Effector CD4-positive, alpha-beta T cell (primary cell): ENCODE measurements at regions not wholly inside any gene's neighbourhood (a gene's known extent, or its start where the extent isn't known, plus 50 kb on each side); places are given as distances from the start of the nearest gene placed in this dataset.
"Not testable (repeated sequence)": the region's sequence is repeated elsewhere in the genome, so short reads cannot be mapped to it uniquely, and the experiment has no call there.

Experiments used
- DNase-seq: peaks from one replicate; pipeline ENCODE4 v3.0.0-alpha.2; 2020

DNA sequence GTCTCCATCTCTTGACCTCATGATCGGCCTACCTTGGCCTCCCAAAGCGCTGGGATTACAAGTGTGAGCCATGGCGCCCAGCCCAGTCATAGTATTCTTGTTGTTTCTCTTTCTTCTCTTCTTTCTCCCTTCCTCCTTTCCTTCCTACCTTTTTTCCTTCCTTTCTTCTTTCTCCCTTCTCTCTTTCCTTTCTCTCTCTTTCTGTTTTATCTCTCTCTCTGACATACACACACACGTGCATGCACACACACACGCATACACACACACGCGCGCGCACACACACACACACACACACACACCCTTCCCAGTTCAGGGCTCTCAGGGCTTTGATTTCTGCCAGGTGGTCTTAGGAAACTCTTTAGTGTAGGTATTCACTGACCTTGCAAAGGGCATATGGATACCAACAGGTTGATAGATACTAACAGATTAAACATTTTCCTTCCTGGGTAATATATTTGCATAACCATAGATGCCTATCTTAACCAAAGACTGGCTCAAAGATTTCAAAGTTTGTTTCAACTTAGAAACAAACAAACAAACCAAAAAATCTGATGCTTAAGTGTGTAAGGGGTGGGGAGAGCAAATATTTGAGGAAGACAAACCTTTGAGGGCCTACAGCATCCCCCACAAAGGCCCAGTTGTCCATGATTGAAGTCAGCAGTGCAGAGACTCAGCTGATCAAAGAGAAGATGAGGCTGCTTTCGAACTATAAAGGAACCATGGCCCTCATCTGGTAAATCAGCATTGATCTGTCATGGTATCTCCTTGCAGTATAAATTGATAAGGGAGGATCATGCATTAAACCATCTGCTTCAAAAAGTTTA is 288.2 kb upstream of the SEMA6A start:
- DNase-seq, result no peak

DNA sequence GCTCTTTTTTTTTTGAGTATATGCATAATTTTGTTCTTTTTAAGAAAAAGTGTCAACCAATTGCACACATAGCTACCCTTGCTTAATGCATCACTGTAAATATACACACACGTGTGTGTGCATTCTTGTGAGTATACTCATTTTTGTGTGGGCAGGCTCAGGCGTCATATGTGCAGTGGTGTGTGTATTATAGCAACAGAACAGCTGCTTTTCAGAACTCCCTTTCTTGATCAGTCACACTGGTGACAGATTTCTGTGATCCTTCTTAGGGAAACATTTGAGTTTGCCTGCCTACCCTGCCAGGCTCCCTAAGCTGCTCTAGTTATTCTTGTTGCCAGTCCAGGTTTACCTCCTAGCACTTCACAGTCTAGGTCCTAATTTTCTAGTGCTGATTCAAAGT is 287.0 kb upstream of the SEMA6A start:
- DNase-seq, result no peak

DNA sequence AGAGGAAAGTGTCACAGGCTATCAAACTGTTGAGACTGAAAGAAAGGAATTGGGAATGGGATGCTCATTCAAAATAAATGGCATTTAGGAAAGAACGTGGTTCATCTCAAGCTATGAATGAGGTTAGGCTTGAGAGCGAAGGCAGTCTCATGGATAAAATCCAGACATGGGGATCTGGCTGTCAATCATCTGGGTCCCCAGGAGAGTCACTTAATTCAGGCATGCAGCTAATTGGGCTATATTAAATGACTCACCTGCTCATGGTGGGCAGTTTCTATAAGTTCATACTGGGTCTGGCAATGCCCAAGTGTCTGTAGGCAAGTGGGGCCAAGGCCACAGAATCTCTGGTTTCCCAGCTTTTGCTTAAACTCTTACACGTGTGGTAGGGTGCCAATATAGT is 286.5 kb upstream of the SEMA6A start:
- DNase-seq, result no peak

DNA sequence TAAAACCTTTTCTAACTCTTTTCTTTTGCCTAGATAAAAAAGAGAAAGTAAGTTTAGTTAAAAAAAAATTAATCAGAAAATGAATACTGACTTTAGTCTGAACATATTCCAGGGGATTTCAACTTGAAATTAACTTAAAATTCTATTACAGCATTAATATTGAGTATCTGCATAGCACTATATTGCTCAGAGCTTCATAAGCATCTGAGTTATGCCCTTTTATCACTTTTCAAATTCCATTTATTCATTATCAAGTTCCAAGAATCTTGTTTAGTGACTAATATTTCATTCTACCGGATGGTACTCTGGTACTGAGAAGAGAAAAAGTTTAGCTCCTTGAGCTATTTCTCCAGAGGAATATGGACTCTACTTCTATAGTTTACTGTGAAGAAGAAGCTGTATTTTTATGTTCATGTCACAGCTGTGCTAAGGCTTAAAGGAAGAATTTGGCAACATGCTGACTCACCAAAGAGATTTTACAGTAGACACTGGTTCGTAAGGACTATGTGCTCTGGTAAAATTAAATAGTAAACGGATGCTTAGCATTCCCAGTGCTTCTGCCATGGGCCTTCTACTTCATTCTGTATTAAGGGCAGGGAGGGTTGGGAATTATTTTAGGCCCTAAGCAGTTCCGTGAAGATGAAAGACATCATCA is 285.2 kb upstream of the SEMA6A start:
- no peak for DNase-seq

DNA sequence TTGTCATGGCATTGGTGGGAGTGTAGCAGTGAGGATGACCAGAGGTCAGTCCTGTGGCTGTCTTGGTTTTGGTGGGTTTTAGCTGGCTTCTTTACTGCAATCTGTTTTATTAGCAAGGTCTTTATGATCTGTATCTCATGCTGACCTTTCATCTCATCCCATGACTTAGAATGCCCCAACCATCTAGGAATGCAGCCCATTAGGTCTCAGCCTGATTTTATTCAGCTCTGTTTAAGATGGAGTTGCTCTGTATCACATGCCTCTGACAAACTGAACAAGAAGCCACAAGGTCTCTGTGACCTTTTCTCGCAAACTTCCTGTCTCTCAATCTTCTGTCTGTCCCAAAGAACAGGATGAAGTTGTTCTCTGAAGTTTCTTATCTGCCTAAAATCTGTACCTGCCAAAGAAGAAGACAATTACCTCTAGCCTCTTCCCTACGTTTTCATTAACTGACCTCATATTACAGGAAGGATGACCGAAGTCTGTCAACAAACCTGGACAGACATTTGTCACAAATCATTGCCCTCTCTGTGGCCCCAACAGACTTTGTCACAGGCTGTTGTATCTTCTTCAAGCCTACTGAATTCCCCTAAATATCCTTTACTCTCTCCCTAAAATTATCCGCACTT is 284.2 kb upstream of the SEMA6A start:
- DNase-seq, result no peak

DNA sequence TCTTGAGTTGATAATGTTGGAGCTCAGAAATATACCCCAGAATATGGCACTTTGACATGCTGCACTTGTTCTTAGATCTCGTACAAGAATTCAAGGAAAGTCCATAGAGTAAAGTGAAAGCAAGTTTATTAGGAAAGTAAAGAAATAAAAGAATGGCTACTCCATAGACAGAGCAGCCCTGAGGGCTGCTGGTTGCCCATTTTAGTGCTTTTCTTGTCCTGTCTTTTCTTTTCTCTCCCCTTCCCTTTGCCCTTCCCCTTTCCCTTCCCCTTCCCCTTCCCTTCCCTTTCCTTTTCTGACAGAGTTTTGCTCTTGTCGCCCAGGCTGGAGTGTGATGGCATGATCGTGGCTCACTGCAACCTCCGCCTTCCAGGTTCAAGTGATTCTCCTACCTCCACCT is 283.4 kb upstream of the SEMA6A start:
- not testable (repeated sequence) for DNase-seq

DNA sequence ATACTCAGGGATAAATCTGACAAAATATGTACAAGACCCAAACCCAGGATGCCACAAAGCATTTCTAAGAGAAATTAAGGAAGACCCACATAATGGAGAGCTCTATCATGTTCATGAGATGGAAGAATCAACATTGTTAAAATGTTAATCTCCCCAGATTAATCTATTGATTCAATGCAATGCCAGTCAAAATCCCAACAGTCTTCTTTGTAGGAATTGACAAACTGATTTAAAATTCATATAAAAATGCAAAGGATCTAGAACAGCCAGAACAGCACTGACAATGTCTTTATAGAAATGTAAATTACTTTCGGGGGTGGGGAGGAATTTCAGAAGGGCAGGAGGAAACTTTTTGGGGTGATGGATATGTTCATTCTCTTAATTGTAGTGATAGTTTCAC is 281.6 kb upstream of the SEMA6A start:
- no peak for DNase-seq

DNA sequence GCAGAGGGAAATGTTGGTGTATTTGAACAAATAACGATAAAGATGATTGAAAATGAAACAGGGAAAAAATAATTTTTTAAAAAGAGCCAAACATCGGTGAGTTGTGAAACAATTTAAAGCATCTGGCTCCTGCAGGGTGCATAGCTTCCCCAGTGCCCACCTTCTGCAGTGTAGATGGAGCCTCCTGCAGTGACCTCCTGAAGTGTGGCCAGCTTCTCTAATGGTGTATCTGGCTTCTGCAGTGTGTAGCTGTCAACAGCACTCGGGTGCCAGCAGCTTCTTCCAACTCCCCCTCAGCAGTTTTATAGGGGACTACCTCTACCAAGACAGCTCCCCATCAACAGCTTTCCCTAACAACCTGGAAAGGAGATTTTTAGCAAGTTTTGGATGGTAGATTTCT is 279.4 kb upstream of the SEMA6A start:
- DNase-seq, result no peak

DNA sequence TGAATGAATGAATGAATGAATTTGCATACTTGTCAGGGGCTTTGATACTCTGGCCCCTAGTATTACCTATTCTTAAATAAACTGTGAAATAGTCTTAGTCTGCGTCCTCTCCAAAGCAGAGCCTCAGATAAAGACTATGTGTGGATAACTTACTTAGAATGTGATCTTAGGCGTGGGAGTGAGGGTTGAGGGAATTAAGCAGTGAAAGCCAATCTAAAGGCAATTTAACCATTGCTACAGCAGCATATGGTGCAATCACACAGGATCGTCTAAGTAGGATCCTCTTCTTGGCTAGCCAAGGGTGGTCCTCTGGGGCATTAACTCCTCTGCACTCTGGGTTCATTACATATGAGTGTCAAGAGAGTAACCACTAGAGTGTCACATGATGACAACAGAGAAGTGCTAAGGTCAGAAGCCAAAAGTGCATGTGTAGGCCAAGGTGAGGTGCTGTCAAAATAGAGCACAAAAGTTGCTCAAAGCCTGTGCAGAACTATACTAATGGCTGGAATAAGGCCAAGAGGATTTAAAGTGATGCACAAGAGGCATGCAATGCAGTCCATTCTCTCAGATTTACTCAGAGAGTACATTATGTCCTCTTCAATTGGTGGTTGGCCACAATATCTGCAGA is 274.4 kb upstream of the SEMA6A start:
- no peak for DNase-seq

DNA sequence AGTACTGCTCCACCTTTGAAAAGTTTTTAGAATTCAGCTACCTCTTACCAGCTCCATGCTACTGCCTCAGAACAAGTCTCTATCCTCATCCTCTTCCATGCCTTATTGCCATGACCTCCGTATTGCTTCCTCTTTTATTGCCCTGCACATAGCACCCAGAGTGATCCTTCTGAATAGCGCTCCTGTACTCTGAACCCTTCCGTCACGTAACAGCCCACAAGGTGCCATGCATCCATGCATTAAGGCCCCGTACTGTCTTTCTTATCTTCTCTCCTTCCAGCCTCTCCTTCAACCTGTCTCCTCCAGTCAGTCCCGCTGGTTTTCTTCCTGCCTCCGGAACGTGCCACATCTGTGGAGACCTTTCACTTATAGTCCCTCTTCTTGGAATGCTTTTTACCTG is 273.3 kb upstream of the SEMA6A start:
- no peak for DNase-seq

DNA sequence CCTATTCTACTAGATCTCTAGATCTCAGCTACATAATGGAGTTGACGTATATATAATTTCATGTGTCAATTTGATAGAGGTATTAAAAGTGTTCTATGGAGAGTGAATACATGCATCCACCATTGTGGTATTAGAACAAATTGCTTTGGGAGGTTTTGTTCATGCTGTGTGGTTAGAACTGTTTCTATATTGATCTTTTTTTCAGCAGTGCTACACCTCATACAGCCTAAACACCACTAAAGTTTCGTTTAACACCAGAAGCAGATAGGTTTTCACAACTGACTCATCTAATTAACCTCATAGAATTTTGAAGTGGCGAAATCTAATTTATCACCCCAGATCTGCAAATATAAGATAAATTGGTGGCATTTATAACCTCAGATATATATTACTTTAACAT is 269.4 kb upstream of the SEMA6A start:
- DNase-seq, result no peak

DNA sequence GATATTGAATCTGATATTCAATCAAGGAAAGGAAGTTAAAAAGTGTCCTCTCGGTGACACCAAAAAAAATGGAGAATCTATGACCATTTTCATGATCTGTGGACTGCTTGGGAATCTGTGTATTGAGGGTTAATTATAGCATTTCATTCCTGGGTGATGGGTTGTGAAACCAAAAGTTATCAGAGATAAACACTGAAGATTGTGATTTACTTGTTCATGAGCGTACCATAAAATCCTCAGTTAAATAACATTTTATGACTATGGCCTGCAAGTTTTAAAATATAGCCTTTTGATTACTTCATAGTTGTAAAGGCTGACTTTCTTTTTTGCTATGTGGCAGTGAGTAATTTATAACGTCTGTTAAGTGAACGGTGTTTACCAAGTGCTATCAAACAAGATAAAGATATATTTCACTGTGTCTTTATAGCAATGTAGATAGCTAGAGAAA is 267.9 kb upstream of the SEMA6A start:
- DNase-seq, result no peak

DNA sequence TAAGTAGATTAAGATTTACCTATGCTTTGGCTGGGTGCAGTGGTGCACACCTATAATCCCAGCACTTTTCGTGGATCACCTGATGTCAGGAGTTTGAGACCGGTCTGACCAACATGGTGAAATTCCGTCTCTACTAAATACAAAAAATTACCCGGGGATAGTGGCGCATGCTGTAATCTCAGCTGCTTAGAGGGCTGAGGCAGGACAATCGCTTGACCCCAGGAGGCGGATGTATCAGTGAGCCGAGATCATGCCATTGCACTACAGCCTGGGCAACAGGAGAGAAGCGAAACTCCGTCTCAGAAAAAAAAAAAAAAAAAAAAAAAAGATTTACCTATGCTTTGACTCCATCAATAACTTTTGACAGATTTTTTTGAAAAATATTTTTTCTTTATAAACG is 267.1 kb upstream of the SEMA6A start:
- DNase-seq, result no peak

DNA sequence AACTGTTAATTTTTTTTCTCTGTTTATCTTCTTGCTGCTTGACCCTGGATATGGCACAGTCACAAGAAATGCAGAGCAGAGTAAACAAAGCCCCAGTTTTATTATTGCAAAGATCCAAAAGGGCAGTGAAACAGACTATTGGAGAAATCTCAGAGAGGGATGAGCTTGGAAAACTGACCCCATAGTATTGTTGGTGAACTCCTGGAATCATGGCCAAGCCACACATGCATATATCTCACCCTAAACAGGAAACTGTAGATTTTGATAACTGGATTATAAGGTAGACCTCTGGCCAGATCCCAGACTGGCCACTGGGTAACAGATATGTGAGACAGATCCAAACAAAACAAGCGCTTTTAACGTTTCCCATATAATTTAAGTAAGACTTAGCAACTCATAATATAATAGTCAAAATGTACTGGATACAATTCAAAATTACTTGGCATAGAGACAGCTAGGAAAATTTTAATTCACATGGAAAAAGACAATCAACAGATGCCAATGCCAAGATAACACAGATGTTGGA is 263.5 kb upstream of the SEMA6A start:
- DNase-seq, result no peak

DNA sequence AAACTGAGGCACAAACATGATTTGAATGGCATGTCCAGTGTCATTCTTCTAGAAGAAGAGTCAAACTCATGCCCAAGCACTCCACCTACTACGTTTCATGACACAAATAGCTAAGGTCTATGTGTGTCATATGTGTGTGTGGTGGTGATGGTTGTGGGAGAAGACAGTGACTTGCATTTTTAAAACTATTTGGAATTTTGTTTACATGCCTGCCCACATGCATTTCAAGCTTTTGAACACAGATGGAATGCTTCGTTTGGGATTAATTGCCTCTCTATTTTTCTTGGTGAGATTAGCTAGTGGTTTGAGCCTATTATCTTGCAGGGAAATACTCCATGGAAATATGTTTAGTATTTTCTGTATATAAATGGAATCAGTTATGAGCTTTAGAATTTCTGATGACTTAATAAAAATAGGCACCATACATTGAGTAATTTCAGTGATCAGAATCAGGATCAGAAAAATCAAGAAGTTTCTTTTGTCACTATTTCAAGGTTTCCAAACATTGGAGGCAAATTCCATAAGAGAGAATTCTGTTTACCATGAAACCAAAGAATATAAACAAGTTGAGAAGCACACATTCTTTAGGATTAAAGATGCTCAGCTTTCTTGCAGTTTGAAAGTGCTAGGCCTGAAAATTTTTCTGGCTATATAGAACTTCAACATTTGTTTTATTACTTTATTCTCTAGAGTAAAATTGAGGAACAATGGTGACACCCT is 260.3 kb upstream of the SEMA6A start:
- no peak for DNase-seq

DNA sequence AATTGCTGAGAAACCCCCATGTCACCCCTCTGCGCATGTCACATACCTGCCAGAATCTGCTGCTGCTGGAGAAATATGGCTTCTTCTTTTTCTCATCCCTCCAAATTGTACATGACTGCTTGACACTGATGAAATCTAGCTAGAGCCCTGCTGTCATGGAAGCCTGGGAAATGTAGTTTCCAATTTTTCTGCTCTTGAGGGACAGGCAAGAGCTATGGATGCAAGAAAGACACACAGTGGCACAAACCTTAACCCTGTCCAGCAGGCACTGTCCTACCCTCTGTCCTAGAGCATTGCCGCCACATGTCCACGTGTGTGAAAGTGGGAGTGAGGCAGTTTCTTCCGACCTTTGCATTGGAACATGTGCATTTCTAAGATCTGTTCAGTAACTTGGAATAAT is 255.5 kb upstream of the SEMA6A start:
- no peak for DNase-seq

DNA sequence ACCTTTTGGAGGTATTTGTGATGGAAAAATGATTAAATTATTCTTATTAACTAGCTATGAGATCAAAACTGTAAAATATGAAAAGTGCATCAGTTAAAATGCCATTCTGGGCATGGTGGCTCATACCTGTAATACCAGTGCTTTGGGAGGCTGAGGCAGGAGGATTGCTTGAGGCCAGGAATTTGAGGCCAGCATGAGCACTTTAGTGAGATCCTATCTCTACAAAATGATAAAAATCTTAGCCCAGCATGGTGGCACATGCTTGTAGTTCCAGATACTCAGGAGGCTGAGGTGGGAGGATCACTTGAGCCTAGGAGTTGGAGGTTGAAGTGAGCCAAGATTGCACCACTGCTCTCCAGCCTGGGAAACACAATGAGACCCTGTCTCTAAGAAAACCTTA is 252.5 kb upstream of the SEMA6A start:
- no peak for DNase-seq

DNA sequence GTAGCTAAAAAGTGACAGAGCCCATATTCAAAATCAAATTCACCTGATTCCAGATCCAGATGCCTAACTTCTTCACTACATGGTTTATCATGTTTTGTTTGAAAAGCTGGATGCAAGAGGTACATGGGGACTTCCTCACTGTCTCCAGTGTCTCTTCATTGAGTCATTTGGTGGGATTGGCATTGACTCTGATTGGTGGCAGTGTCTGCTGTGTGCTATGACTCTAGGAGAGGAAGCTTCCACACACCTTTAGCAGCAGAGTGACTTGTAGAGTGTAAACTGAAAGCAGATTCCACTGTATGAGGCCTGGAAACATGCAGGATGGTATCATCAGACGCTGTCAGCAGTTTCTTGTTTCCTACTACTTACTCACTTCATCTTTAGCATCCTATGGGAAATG is 250.9 kb upstream of the SEMA6A start:
- DNase-seq, result no peak

DNA sequence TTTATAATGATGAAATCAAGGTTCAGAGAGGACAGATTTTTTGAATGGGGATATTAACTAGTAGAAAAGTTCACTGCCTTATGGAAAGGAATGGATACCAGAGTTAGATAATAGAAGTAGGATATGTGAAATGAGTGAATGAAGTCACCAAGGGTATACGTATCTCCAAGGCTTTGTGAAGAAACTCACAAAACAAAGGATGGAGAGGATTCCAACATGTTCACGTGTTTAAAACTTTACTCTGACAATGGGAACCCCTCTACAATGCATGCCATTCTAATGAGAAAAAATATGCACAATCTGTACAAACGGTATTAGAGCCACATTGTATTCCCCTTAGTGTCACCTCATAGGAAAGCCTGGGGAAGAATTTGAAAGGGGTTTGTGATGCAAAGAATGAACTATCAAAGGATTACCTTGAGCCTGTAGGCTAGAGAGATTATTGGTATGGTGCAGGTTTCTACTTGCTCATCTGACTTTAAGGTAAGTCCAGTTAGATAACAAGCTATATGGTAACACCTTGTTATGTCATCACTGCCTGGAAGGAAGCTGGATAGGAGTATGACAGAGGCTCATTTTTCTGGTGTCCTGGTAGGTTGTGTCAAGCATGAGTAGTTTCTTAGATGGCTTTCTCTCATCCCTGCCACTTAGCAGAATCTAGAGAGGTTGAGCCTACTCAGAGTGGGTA is 250.3 kb upstream of the SEMA6A start:
- DNase-seq, result no peak

DNA sequence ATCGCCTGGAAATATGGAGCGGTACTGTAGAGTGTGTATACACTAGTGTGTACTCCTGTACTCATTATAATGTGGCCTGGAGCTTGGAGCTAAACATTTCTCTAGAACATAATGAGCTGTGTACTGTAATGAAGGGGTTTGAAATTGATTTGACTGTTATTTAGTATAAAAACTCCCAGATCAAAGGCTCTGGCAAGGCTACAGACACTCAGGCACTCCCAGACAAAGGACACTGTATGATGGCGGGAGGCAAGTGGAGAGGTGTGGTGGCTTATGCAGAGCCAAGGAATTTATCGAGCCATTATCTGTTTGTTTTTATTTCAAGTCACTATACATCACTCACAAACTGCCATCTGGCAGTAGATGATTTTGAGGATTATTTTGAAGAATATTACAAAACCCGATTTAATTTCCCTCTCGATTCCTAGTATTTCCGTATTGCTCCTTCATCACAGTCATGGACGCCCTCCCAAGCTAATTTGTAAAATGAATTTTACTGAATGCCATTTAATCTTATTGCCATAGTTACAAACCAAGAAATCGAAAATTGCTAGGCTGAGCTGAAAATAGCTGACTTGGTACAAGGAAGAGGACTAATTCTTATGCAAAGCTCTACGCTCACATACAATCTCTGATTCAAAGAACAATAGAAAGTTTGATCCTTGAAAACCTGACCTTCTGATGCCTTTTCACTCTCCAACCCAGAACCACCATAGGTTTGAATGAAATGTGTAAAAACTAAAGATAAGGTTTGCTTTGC is 240.2 kb upstream of the SEMA6A start:
- DNase-seq, result no peak

DNA sequence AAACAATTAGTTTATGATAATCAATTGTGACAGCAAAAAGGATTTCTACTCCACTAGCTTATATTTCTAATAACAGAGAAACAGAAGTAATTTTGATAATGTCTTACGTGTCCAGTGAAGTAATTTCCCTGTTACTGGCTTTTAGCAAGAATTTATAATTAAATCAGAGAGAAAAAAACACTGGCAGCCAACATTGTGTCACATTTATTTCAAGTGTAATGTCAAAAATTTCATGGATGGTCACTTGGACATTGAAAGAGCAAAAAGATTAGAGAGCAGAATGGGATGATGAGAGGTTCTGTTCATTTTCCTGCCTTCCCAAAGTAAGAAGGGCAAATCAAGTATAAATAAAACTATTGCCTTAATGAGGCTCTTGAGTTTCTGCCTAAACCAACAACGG is 239.3 kb upstream of the SEMA6A start:
- no peak for DNase-seq
